Stomach (tissue), 8 donors: ENCODE measurements at regions not wholly inside any gene's neighbourhood (a gene's known extent, or its start where the extent isn't known, plus 50 kb on each side); places are given as distances from the start of the nearest gene placed in this dataset.

Experiments
- DNase-seq, 2 donors: peaks; one replicate each; pipeline versions ENCODE4 v3.0.0 to v3.0.0-alpha.2; 2013 to 2019
- H3K27ac ChIP-seq, 5 donors: fragments of 200-600 bp in 4 of 5; sonication (generic) in 4 of 5; one replicate each; pipeline ENCODE4 v1.5.1; 2013 to 2019; ENCODE audit warnings: mild to moderate bottlenecking in 1 of 5, moderate library complexity in 1 of 5
- H3K27me3 ChIP-seq, 3 donors: fragments of 200-600 bp; sonication (generic); one replicate each; pipeline ENCODE4 v1.5.1; 2017 to 2019; ENCODE audit warnings: mixed run types in 1 of 3
- H3K36me3 ChIP-seq, 4 donors: fragments of 200-600 bp; sonication (generic); 1 replicate in 3 of 4; 2 replicates in 1 of 4; pipeline ENCODE4 v1.5.1; 2016 to 2019
- H3K4me1 ChIP-seq, 4 donors: fragments of 200-600 bp; sonication (generic); one replicate each; pipeline ENCODE4 v1.5.1; 2016 to 2019
- H3K4me3 ChIP-seq, 4 donors: fragments of 200-600 bp; sonication (generic) in 3 of 4; one replicate each; pipeline ENCODE4 v1.5.1; 2016 to 2019; ENCODE audit warnings: mild to moderate bottlenecking in 1 of 4
- H3K9me3 ChIP-seq, 4 donors: fragments of 200-600 bp; sonication (generic); one replicate each; pipeline ENCODE4 v1.5.1; 2016 to 2019
- EP300 ChIP-seq: sonication (generic); formaldehyde crosslinking; IDR thresholded peaks from one replicate; pipeline ENCODE4 v1.6.1; 2017; ENCODE audit warnings: antibody characterized with exemption
- POLR2A ChIP-seq, 4 donors: fragments of 450-650 bp; IDR thresholded peaks; one replicate each; pipeline ENCODE4 v1.6.1; 2016; ENCODE audit warnings: antibody characterized with exemption in 4 of 4, control low read depth in 2 of 4, mild to moderate bottlenecking in 1 of 4, moderate library complexity in 1 of 4
- POLR2AphosphoS5 ChIP-seq, 3 donors: sonication (generic); formaldehyde crosslinking; IDR thresholded peaks; one replicate each; pipeline ENCODE4 v1.6.1; 2016; ENCODE audit warnings: antibody characterized with exemption in 3 of 3
- WGBS, 5 donors: extraction: QIAGEN DNeasy Blood & Tissue Kit in 3 of 5; methylation state at CpG; one replicate each; pipeline versions ENCODE4 v1.1.5 to v1.1.7; 2013 to 2018; 5-methylcytosine and 5-hydroxymethylcytosine counted together
- intact Hi-C: fragments of 100-400 bp; cut with DNase I; formaldehyde crosslinking; loops from one replicate; pipeline ENCODE4 v1.15.1; 2023; ENCODE audit warnings: low total_unique reads
- TF ChIP-seq, protein P1 (sequence below), 7 experiments: fragments of 450-650 bp in 4 of 7; fragments of 200-600 bp in 3 of 7; sonication (generic) in 3 of 7; IDR thresholded peaks; one replicate each; pipeline ENCODE4 v1.5.1; 2016 to 2019; ENCODE audit warnings: antibody characterized with exemption in 7 of 7, control low read depth in 2 of 7, mild to moderate bottlenecking in 1 of 7
- donor health status: healthy with polysubstance abuse.
- donor health status: Bipolar disorder and iron deficiency.
- donor health status: healthy.

DNA sequence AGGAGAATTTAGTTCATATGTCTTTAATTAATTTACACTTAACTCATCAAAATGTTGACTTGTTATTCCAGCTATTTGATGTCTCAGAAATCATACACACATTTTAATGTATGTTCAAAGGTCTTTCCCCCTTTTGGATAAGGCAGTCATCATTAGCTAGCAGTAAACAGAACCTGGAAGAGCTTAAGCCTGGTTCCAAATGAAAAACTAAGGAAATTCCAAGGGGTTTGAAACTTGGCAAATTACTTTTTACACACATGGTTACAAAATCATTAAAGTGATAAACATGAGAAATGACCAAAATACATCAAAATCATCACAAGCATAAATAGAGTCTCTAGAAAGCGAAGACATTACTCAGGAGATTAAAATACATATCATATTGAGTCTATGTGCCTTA, 359.8 kb upstream of the ZNF608 start:
- Histone ChIP-seq H3K9me3 (no peaks in the 10 kb centered on the region), H3K4me1 (no peaks in the 10 kb centered on the region), H3K27me3 (no peaks in the 10 kb centered on the region), H3K4me3 (no peak overlapping the region), H3K36me3 (no peaks in the 10 kb centered on the region), H3K27ac (no peak overlapping the region)
- intact Hi-C loops: no loop called here
- DNase-seq: no peak
- 78 to 94% (median 86%) methylated on average over 1 of the region's 1 CpG for WGBS, 5 donors
- TF ChIP-seq EP300 (no peak), POLR2AphosphoS5 (IDR thresholded peaks at IDR 0.05) (no peak), POLR2A (IDR thresholded peaks at IDR 0.05) (no peak)
- TF ChIP-seq, protein P1, sequence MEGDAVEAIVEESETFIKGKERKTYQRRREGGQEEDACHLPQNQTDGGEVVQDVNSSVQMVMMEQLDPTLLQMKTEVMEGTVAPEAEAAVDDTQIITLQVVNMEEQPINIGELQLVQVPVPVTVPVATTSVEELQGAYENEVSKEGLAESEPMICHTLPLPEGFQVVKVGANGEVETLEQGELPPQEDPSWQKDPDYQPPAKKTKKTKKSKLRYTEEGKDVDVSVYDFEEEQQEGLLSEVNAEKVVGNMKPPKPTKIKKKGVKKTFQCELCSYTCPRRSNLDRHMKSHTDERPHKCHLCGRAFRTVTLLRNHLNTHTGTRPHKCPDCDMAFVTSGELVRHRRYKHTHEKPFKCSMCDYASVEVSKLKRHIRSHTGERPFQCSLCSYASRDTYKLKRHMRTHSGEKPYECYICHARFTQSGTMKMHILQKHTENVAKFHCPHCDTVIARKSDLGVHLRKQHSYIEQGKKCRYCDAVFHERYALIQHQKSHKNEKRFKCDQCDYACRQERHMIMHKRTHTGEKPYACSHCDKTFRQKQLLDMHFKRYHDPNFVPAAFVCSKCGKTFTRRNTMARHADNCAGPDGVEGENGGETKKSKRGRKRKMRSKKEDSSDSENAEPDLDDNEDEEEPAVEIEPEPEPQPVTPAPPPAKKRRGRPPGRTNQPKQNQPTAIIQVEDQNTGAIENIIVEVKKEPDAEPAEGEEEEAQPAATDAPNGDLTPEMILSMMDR (IDR thresholded peaks at IDR 0.05): no peak

- intact Hi-C loops: no loop called here
- no peaks in the 10 kb centered on the region for H3K4me1 ChIP-seq
- DNase-seq: no peak
- H3K27me3 ChIP-seq: no peaks in the 10 kb centered on the region
- H3K27ac ChIP-seq: no peak overlapping the region
- no peak overlapping the region for H3K4me3 ChIP-seq
- no peaks in the 10 kb centered on the region for H3K9me3 ChIP-seq
- no peaks in the 10 kb centered on the region for H3K36me3 ChIP-seq
- no peak for TF ChIP-seq EP300
- TF ChIP-seq POLR2AphosphoS5 (IDR thresholded peaks at IDR 0.05): no peak
- no peak for TF ChIP-seq POLR2A (IDR thresholded peaks at IDR 0.05)
- TF ChIP-seq, protein P1 (IDR thresholded peaks at IDR 0.05): no peak
These were observed 360.4 kb upstream of the ZNF608 start for GRCh38 chr5:125106881-125107280.

DNA sequence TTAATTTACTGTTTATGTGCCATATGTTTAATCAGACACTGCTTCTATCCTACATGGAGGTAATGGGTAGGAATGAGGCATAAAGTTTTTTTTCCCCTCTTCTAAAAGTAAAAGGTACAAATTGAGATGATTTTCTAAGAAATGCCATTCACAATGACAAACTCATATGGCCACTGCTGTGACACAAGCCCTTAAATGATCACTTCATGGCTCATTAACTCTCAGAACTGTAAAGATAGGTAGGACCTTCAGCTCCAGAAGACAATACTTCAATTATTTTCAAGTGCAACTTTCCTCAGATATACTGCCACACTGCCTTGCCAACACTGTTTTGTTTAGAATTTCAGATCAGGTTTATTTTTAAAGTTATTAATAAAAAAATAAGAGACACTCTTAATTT, 362.9 kb upstream of the ZNF608 start:
- no peak for DNase-seq
- Histone ChIP-seq H3K27me3 (no peaks in the 10 kb centered on the region), H3K4me3 (no peak overlapping the region), H3K4me1 (no peaks in the 10 kb centered on the region), H3K36me3 (no peaks in the 10 kb centered on the region), H3K27ac (no peak overlapping the region), H3K9me3 (no peaks in the 10 kb centered on the region)
- intact Hi-C loops: no loop called here
- no peak for TF ChIP-seq EP300
- TF ChIP-seq POLR2AphosphoS5 (IDR thresholded peaks at IDR 0.05): no peak
- TF ChIP-seq, protein P1 (IDR thresholded peaks at IDR 0.05): no peak
- no peak for TF ChIP-seq POLR2A (IDR thresholded peaks at IDR 0.05)

GRCh38 chr5:125109816-125110215, 363.4 kb upstream of the ZNF608 start:
- peak in 1 of 2 donors; percentile 37 for DNase-seq
- TF ChIP-seq, protein P1 (IDR thresholded peaks at IDR 0.05): no peak
- TF ChIP-seq EP300 (no peak), POLR2A (IDR thresholded peaks at IDR 0.05) (no peak), POLR2AphosphoS5 (IDR thresholded peaks at IDR 0.05) (no peak)
- Histone ChIP-seq H3K36me3 (no peaks in the 10 kb centered on the region), H3K4me3 (no peak overlapping the region), H3K27ac (no peak overlapping the region), H3K9me3 (no peaks in the 10 kb centered on the region), H3K4me1 (no peaks in the 10 kb centered on the region), H3K27me3 (no peaks in the 10 kb centered on the region)
- 74 to 89% (median 75%) methylated on average over 1 of the region's 1 CpG for WGBS, 5 donors
- intact Hi-C loops: no loop called here

DNA sequence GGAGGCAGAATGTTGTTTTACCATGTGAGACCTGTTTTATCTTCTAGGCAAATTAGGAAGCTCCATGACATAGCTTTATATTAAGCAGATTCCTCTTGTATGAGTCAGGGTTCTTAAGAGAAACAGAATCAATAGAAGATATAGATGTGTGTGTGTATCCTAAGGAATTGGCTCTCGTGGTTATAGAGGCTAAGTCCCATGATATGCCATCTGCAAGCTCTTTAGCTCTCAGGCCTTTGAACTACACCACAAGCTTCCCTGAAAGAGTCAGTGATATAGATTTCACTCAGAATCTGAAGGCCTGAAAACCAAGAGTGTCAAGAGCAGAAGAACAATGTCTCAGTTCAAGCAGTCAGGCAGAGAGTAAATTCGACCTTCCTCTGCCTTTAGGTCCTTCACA, 365.8 kb upstream of the ZNF608 start:
- no peak overlapping the region for H3K4me3 ChIP-seq
- WGBS, 5 donors: 66 to 85% (median 83%) methylated on average over 2 of the region's 2 CpGs
- no peaks in the 10 kb centered on the region for H3K36me3 ChIP-seq
- TF ChIP-seq POLR2AphosphoS5 (IDR thresholded peaks at IDR 0.05): no peak
- no peak for TF ChIP-seq EP300
- TF ChIP-seq, protein P1 (IDR thresholded peaks at IDR 0.05): no peak
- TF ChIP-seq POLR2A (IDR thresholded peaks at IDR 0.05): no peak
- H3K27me3 ChIP-seq: no peaks in the 10 kb centered on the region
- no peaks in the 10 kb centered on the region for H3K4me1 ChIP-seq
- no peak overlapping the region for H3K27ac ChIP-seq
- no peak for DNase-seq
- intact Hi-C loops: no loop called here
- no peaks in the 10 kb centered on the region for H3K9me3 ChIP-seq
